Spleen (tissue), 11 donors: ENCODE measurements at regions not wholly inside any gene's neighbourhood (a gene's known extent, or its start where the extent isn't known, plus 50 kb on each side); places are given as distances from the start of the nearest gene placed in this dataset.

ENCODE experiments used
- DNase-seq: peaks from one replicate; pipeline ENCODE4 v3.0.0-alpha.2; 2020
- H3K27ac ChIP-seq, 8 donors: fragments of 200-600 bp; sonication (generic) in 7 of 8; 1 replicate in 4 of 8; 2 replicates in 4 of 8; pipeline versions ENCODE4 v1.5.0 to v1.8.0; 2016 to 2021; ENCODE audit warnings: inconsistent platforms in 4 of 8, mild to moderate bottlenecking in 4 of 8, moderate library complexity in 1 of 8
- H3K27me3 ChIP-seq, 7 donors: fragments of 200-600 bp; sonication (generic) in 6 of 7; replicated peaks in 1 of 7; 1 replicate in 4 of 7; 2 replicates in 3 of 7; pipeline versions ENCODE4 v1.5.0 to v1.8.0; 2016 to 2021; ENCODE audit warnings: inconsistent platforms in 3 of 7, mild to moderate bottlenecking in 1 of 7
- H3K36me3 ChIP-seq, 6 donors: fragments of 200-600 bp; sonication (generic) in 5 of 6; 1 replicate in 4 of 6; 2 replicates in 2 of 6; pipeline versions ENCODE4 v1.5.0 to v1.8.0; 2016 to 2021; ENCODE audit warnings: inconsistent platforms in 2 of 6
- H3K4me1 ChIP-seq, 6 donors: fragments of 200-600 bp; sonication (generic) in 5 of 6; 1 replicate in 3 of 6; 2 replicates in 3 of 6; pipeline versions ENCODE4 v1.5.0 to v1.8.0; 2016 to 2021; ENCODE audit warnings: inconsistent platforms in 3 of 6
- H3K4me3 ChIP-seq, 8 donors: fragments of 200-600 bp; sonication (generic) in 7 of 8; 1 replicate in 4 of 8; 2 replicates in 4 of 8; pipeline versions ENCODE4 v1.5.0 to v1.8.0; 2016 to 2021; ENCODE audit warnings: inconsistent platforms in 4 of 8, mild to moderate bottlenecking in 4 of 8, moderate library complexity in 2 of 8
- H3K9me3 ChIP-seq, 8 donors: fragments of 200-600 bp; sonication (generic) in 7 of 8; 1 replicate in 4 of 8; 2 replicates in 4 of 8; pipeline versions ENCODE4 v1.5.0 to v1.8.0; 2016 to 2021; ENCODE audit warnings: inconsistent platforms in 4 of 8
- POLR2A ChIP-seq, 3 donors: fragments of 450-650 bp; IDR thresholded peaks; one replicate each; pipeline ENCODE4 v1.5.1; 2017; ENCODE audit warnings: antibody characterized with exemption in 3 of 3, mild to moderate bottlenecking in 1 of 3
- POLR2AphosphoS5 ChIP-seq, 3 donors: sonication (generic); formaldehyde crosslinking; IDR thresholded peaks; one replicate each; pipeline ENCODE4 v1.5.1; 2017; ENCODE audit warnings: antibody characterized with exemption in 3 of 3
- WGBS, 5 donors: extraction: QIAGEN DNeasy Blood & Tissue Kit in 3 of 5; methylation state at CpG; one replicate each; pipeline versions ENCODE4 v1.1.5 to v1.1.7; 2013 to 2018; 5-methylcytosine and 5-hydroxymethylcytosine counted together
- intact Hi-C: fragments of 100-400 bp; cut with DNase I; formaldehyde crosslinking; loops from one replicate; pipeline ENCODE4 v1.15.0; 2023; ENCODE audit warnings: low total_unique reads
- TF ChIP-seq, protein P1 (sequence below), 11 experiments: fragments of 200-600 bp in 7 of 11; fragments of 450-650 bp in 4 of 11; sonication (generic) in 4 of 11; IDR thresholded peaks in 8 of 11; conservative IDR thresholded peaks in 3 of 11; 1 replicate in 7 of 11; 2 replicates in 4 of 11; pipeline versions ENCODE4 v1.4.0 to v1.8.0; 2016 to 2021; ENCODE audit warnings: antibody characterized with exemption in 11 of 11, inconsistent platforms in 4 of 11, mild to moderate bottlenecking in 1 of 11
- donor health status: healthy with polysubstance abuse.
- donor health status: DM: no; HTN: no; CAD: no; lungs with moderate emphysema.
- donor health status: DM: no; HTN: no; CAD: no.
- donor health status: Bipolar disorder and iron deficiency.
- donor health status: healthy.
- donor health status: DM: no; HTN: no; CAD: no.
- donor health status: DM: yes; HTN: yes; CAD: no.

DNA sequence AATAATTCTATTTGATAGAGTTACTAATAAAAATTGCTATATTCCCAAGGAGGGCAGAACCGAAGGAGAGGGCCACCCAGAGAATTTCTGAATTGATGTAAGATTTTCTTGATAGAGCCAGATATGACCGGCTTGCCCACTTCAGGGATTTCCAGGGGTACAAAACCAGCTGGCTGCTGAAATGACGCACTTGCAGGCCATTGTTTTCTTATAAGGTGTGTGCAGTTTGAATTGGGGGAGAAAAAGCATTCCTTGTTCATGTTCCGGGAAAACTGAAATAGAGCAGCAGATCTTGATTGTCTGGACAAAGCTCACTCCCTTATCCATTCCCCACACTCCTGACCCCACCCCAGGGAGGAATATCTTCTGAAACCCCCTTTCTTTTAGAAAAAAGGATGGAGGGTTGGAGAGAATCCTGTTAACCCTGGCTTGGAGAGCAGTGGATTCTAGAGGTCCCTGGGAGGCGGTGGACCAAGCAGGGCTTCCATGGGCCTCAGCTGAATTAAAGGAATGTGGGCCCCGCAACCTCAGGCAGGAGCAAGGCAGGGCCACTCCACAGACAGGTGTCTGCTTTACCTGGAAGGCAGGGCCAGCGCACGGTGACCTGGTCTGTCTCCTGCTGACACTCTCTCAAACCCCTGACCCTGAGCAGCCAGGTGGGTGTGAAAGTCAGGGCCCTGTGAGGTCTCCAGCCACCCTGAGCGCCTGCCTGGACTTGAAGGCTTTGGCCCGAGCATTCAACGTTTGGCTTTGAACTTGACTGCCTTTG, 96.4 kb downstream of the TMEM170B start:
- 79 to 96% (median 91%) methylated on average over 11 of the region's 11 CpGs for WGBS, 5 donors
- H3K27ac ChIP-seq, result no peak overlapping the region
- H3K27me3 ChIP-seq, result no peaks in the 10 kb centered on the region
- H3K4me1 ChIP-seq, result peaks cover 0 to 5% (median 0%) of the 10 kb centered on the region in 6 donors
- intact Hi-C loops, result no loop called here
- no peak overlapping the region for H3K4me3 ChIP-seq
- no peaks in the 10 kb centered on the region for H3K9me3 ChIP-seq
- no peaks in the 10 kb centered on the region for H3K36me3 ChIP-seq
- no peak for DNase-seq
- TF ChIP-seq POLR2A (IDR thresholded peaks at IDR 0.05) (no peak), POLR2AphosphoS5 (IDR thresholded peaks at IDR 0.05) (no peak)
- TF ChIP-seq, protein P1, sequence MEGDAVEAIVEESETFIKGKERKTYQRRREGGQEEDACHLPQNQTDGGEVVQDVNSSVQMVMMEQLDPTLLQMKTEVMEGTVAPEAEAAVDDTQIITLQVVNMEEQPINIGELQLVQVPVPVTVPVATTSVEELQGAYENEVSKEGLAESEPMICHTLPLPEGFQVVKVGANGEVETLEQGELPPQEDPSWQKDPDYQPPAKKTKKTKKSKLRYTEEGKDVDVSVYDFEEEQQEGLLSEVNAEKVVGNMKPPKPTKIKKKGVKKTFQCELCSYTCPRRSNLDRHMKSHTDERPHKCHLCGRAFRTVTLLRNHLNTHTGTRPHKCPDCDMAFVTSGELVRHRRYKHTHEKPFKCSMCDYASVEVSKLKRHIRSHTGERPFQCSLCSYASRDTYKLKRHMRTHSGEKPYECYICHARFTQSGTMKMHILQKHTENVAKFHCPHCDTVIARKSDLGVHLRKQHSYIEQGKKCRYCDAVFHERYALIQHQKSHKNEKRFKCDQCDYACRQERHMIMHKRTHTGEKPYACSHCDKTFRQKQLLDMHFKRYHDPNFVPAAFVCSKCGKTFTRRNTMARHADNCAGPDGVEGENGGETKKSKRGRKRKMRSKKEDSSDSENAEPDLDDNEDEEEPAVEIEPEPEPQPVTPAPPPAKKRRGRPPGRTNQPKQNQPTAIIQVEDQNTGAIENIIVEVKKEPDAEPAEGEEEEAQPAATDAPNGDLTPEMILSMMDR (IDR thresholded peaks at IDR 0.05 in 8 of 11, conservative IDR thresholded peaks at IDR 0.05 in 3 of 11), result no peak

DNA sequence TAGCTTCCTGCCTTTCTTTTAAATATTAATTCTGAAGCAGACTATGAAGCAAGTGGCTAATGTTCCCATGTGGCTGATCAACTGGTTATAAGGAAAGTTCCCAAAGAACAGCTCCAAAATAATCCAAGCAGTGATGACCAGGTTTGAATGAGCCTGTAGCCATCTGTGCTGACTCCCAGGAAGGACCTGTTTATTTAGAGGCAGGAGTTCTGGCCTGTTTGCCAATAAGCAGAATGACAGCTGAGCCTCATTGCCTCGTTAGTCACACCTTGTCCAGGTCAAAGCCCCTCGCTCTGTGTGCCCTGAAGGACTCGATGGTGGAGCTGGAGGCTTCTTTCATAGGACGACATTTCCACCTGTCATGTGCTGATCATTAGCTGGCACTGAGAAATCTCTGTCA, 97.4 kb downstream of the TMEM170B start:
- no peaks in the 10 kb centered on the region for H3K36me3 ChIP-seq
- H3K27me3 ChIP-seq, result no peaks in the 10 kb centered on the region
- H3K9me3 ChIP-seq, result no peaks in the 10 kb centered on the region
- WGBS, 5 donors, result 80 to 94% (median 87%) methylated on average over 4 of the region's 4 CpGs
- DNase-seq, result no peak
- no peak overlapping the region for H3K27ac ChIP-seq
- H3K4me1 ChIP-seq, result peaks cover 0 to 6% (median 0%) of the 10 kb centered on the region in 6 donors
- no peak overlapping the region for H3K4me3 ChIP-seq
- TF ChIP-seq, protein P1 (IDR thresholded peaks at IDR 0.05 in 8 of 11, conservative IDR thresholded peaks at IDR 0.05 in 3 of 11), result no peak
- no peak for TF ChIP-seq POLR2A (IDR thresholded peaks at IDR 0.05)
- no peak for TF ChIP-seq POLR2AphosphoS5 (IDR thresholded peaks at IDR 0.05)
- intact Hi-C loops, result no loop called here

DNA sequence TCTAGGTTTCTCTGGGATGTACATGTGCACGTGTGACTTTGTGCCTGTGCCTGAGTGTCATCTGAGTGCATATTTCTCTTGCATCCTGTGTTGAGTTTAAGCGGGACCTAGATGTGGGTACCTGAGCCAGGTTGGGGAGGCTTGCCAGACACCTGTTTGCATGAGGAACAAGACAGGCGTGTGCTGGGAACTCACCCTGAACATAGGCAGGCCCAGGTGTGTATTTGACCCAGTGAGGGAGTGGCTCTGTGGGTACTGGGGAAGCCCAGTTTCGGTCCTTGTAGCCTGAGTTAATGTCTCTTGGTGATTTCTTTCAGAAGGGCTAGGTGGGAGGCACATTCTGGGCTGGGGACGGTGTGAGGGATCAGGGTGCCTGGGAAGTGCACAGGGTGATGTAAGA, 98.6 kb downstream of the TMEM170B start:
- WGBS, 5 donors, result 86 to 94% (median 87%) methylated on average over 5 of the region's 5 CpGs
- intact Hi-C loops, result no loop called here
- H3K27ac ChIP-seq, result no peak overlapping the region
- H3K36me3 ChIP-seq, result no peaks in the 10 kb centered on the region
- H3K9me3 ChIP-seq, result no peaks in the 10 kb centered on the region
- no peak overlapping the region for H3K4me3 ChIP-seq
- TF ChIP-seq POLR2AphosphoS5 (IDR thresholded peaks at IDR 0.05) (no peak), POLR2A (IDR thresholded peaks at IDR 0.05) (no peak)
- TF ChIP-seq, protein P1 (IDR thresholded peaks at IDR 0.05 in 8 of 11, conservative IDR thresholded peaks at IDR 0.05 in 3 of 11), result no peak
- no peaks in the 10 kb centered on the region for H3K27me3 ChIP-seq
- DNase-seq, result no peak
- peaks cover 0 to 12% (median 0%) of the 10 kb centered on the region in 6 donors for H3K4me1 ChIP-seq

DNA sequence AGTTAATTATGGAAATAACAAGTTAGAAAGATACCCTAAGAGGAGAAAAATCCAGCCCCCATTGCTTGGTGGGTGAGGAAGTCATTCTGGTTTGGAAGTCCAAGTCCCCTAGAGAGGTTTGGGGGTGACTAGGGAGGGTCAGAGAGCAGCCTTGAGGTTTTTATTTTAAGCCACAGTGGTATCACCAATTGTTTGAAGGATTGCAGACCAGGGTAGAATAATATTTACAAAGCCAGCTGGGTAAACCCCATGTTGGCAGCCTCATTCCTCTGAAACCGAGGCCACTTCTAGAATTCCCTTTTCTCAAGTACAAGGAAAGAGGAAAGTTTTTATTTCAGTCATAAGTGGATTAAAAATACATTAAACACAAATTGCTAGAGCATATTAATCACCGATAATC, 99.7 kb downstream of the TMEM170B start:
- H3K36me3 ChIP-seq, result no peaks in the 10 kb centered on the region
- peaks cover 0 to 12% (median 0%) of the 10 kb centered on the region in 6 donors for H3K4me1 ChIP-seq
- TF ChIP-seq POLR2AphosphoS5 (IDR thresholded peaks at IDR 0.05) (no peak), POLR2A (IDR thresholded peaks at IDR 0.05) (no peak)
- TF ChIP-seq, protein P1 (IDR thresholded peaks at IDR 0.05 in 8 of 11, conservative IDR thresholded peaks at IDR 0.05 in 3 of 11), result no peak
- no peaks in the 10 kb centered on the region for H3K27me3 ChIP-seq
- WGBS, 5 donors, result 73 to 87% (median 80%) methylated on average over 2 of the region's 2 CpGs
- no peaks in the 10 kb centered on the region for H3K9me3 ChIP-seq
- H3K4me3 ChIP-seq, result no peak overlapping the region
- no peak for DNase-seq
- no peak overlapping the region for H3K27ac ChIP-seq
- intact Hi-C loops, result no loop called here
